OCI-LY7 (cell line): ENCODE measurements at regions not wholly inside any gene's neighbourhood (a gene's known extent, or its start where the extent isn't known, plus 50 kb on each side); places are given as distances from the start of the nearest gene placed in this dataset.

Experiments
- BruUV-seq: library from RNA; stranded (reverse); fragments of 400-500 nt; replicated peaks from 2 replicates; lab custom pipeline; 2021; lab: Mats Ljungman, UMichigan
- CTCF ChIA-PET: fragments of 300-600 bp; sonication (Branson Sonifier 250); formaldehyde crosslinking; loops from one replicate; lab custom pipeline; 2022; ENCODE audit warnings: antibody characterized with exemption; ENCODE audit not compliant: unreplicated experiment; lab: Charles Lee
- POLR2A ChIA-PET: fragments of 300-600 bp; sonication (Branson Sonifier 250); formaldehyde crosslinking; loops from one replicate; lab custom pipeline; 2022; ENCODE audit warnings: antibody characterized with exemption; lab: Charles Lee
- DNase-seq: peaks from one replicate; pipeline ENCODE4 v3.0.0-alpha.2; 2015; ENCODE audit warnings: low spot score
- H2AFZ ChIP-seq: fragments of 200-600 bp; sonication (generic), shearing (Covaris generic); 2 replicates; pipeline ENCODE4 v1.6.1; 2014; ENCODE audit warnings: mild to moderate bottlenecking, antibody characterized with exemption, low read length, moderate library complexity
- H3K27ac ChIP-seq: fragments of 200-600 bp; sonication (generic); 2 replicates; pipeline ENCODE4 v1.5.1; 2014; ENCODE audit warnings: mixed run types, low read depth, mild to moderate bottlenecking, moderate library complexity, low read length, inconsistent platforms; ENCODE audit not compliant: poor library complexity, severe bottlenecking
- H3K36me3 ChIP-seq: fragments of 200-600 bp; sonication (generic); 2 replicates; pipeline ENCODE4 v1.6.1; 2014; ENCODE audit warnings: mild to moderate bottlenecking, antibody characterized with exemption, low read length, moderate library complexity, mixed read lengths; ENCODE audit not compliant: insufficient read depth
- H3K4me1 ChIP-seq: fragments of 200-600 bp; sonication (generic); 2 replicates; pipeline ENCODE4 v1.5.1; 2014; ENCODE audit warnings: mild to moderate bottlenecking, low read length; ENCODE audit not compliant: insufficient read depth, poor library complexity, severe bottlenecking
- H3K4me2 ChIP-seq: fragments of 200-600 bp; sonication (generic); 2 replicates; pipeline ENCODE4 v1.6.1; 2014; ENCODE audit warnings: mild to moderate bottlenecking, low read length
- H3K4me3 ChIP-seq: fragments of 200-600 bp; sonication (generic); 2 replicates; pipeline ENCODE4 v1.5.1; 2014; ENCODE audit warnings: mild to moderate bottlenecking, low read depth, low read length; ENCODE audit not compliant: poor library complexity, severe bottlenecking
- H3K79me2 ChIP-seq: fragments of 200-600 bp; sonication (generic); 2 replicates; pipeline ENCODE4 v1.6.1; 2016; ENCODE audit warnings: low read depth, mild to moderate bottlenecking, low read length, moderate library complexity, mixed read lengths; ENCODE audit not compliant: insufficient read depth
- H3K9me2 ChIP-seq: fragments of 200-600 bp; sonication (generic); 2 replicates; pipeline ENCODE4 v1.6.1; 2016; ENCODE audit warnings: mild to moderate bottlenecking, low read length, mixed read lengths; ENCODE audit not compliant: insufficient read depth
- H3K9me3 ChIP-seq: fragments of 200-600 bp; sonication (generic); 2 replicates; pipeline ENCODE4 v1.6.1; 2014; ENCODE audit warnings: mild to moderate bottlenecking, mixed run types, low read length, mixed read lengths
- H4K20me1 ChIP-seq: fragments of 200-600 bp; sonication (generic); 2 replicates; pipeline ENCODE4 v1.6.1; 2014; ENCODE audit warnings: mild to moderate bottlenecking, antibody characterized with exemption, low read length, moderate library complexity, mixed read lengths; ENCODE audit not compliant: insufficient read depth
- CTCF ChIP-seq: fragments of 200-600 bp; sonication (generic); conservative IDR thresholded peaks from 2 replicates; pipeline ENCODE4 v1.5.1; 2014; ENCODE audit warnings: mild to moderate bottlenecking, antibody characterized with exemption, low read length, moderate library complexity, mixed read lengths
- EZH2phosphoT487 ChIP-seq: fragments of 200-600 bp; sonication (generic); IDR thresholded peaks from 2 replicates; pipeline ENCODE4 v1.6.1; 2018; ENCODE audit warnings: low read depth, borderline replicate concordance, mild to moderate bottlenecking, mixed run types, antibody characterized with exemption, low read length, moderate library complexity, mixed read lengths
- intact Hi-C: fragments of 100-400 bp; cut with micrococcal nuclease; formaldehyde crosslinking; loops from one replicate; pipeline ENCODE4 v1.10.0; 2022; ENCODE audit not compliant: unreplicated experiment

- H3K9me3 ChIP-seq, result no peaks in the 10 kb centered on the region
- H3K4me3 ChIP-seq, result no peak overlapping the region
- H3K4me1 ChIP-seq, result no peaks in the 10 kb centered on the region
- CTCF ChIA-PET, result no interaction called here
- DNase-seq, result no peak
- no peaks in the 10 kb centered on the region for H3K9me2 ChIP-seq
- no peaks in the 10 kb centered on the region for H3K79me2 ChIP-seq
- no peaks in the 10 kb centered on the region for H3K36me3 ChIP-seq
- no peak overlapping the region for H3K4me2 ChIP-seq
- POLR2A ChIA-PET, result no interaction called here
- H2AFZ ChIP-seq, result no peak overlapping the region
- no peak overlapping the region for H3K27ac ChIP-seq
- H4K20me1 ChIP-seq, result no peaks in the 10 kb centered on the region
- no TSS peak for BruUV-seq
- intact Hi-C loops, result no loop called here
- TF ChIP-seq EZH2phosphoT487, result no peak
- no peak for TF ChIP-seq CTCF
Measured at GRCh38 chr4:26124753-26125321, 196.0 kb upstream of the RBPJ start.

GRCh38 chr4:26126143-26126718 is 194.6 kb upstream of the RBPJ start:
- BruUV-seq, result no TSS peak
- CTCF ChIA-PET, result interaction anchor here (0.5 kb wide), 1 partner anchor 543 kb away, joined by 6 read pairs; no protein-coding TSS in a partner anchor

More at GRCh38 chr4:26126143-26126718, 194.6 kb upstream of the RBPJ start:
- intact Hi-C loops, result no loop called here
- POLR2A ChIA-PET, result no interaction called here
- Histone ChIP-seq H3K4me1 (no peaks in the 10 kb centered on the region), H3K36me3 (no peaks in the 10 kb centered on the region), H2AFZ (no peak overlapping the region), H4K20me1 (no peaks in the 10 kb centered on the region), H3K27ac (no peak overlapping the region), H3K79me2 (no peaks in the 10 kb centered on the region), H3K4me2 (no peak overlapping the region), H3K9me2 (no peaks in the 10 kb centered on the region), H3K9me3 (no peaks in the 10 kb centered on the region), H3K4me3 (no peak overlapping the region)
- no peak for DNase-seq
- TF ChIP-seq EZH2phosphoT487 (no peak), CTCF (no peak)
